ENCODE measurements at regions not wholly inside any gene's neighbourhood (a gene's known extent, or its start where the extent isn't known, plus 50 kb on each side); places are given as distances from the start of the nearest gene placed in this dataset.

- no peaks in the 10 kb centered on the region for H3K36me3 ChIP-seq
- no peaks in the 10 kb centered on the region for H3K9me3 ChIP-seq
- H3K27me3 ChIP-seq, result no peaks in the 10 kb centered on the region
- DNase-seq, result no peak
- H3K27ac ChIP-seq, result peak overlapping the region in 1 of 4 donors; percentile 58
- peaks cover 0 to 44% (median 0%) of the 10 kb centered on the region in 4 donors for H3K4me1 ChIP-seq
- no peak overlapping the region for H3K4me3 ChIP-seq
- TF ChIP-seq CTCF (IDR thresholded peaks at IDR 0.05), result no peak
- TF ChIP-seq POLR2A (IDR thresholded peaks at IDR 0.05), result no peak
Measured at GRCh38 chr11:8785998-8786397, 103.4 kb downstream of the RPL27A start.

- DNase-seq, result no peak
Measured at GRCh38 chr11:8786933-8787332, 104.3 kb downstream of the RPL27A start.

DNA sequence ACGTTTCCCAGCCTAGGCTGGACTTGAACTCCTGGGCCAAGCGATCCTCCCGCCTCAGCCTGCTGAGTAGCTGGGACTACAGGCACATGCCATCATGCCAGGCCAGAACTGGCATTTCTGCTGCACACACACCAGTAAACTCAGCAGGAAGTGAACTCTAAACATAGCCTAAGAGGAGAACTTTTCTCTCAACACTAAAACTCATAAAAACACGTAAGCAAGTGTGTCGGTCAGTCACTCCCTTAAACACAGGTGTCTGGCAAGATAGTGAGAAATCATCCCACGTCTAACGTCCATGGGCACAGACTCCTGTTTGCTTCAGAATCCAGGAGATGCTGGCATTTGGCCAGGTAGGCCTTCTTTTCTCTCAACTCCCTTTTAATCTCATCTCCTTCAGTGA lies 104.8 kb downstream of the RPL27A start:
- Histone ChIP-seq H3K9me3 (no peaks in the 10 kb centered on the region), H3K36me3 (no peaks in the 10 kb centered on the region), H3K4me1 (peaks cover 0 to 47% (median 0%) of the 10 kb centered on the region in 4 donors), H3K27ac (peak overlapping the region in 1 of 4 donors; percentile 65), H3K4me3 (no peak overlapping the region), H3K27me3 (no peaks in the 10 kb centered on the region)
- no peak for DNase-seq
- TF ChIP-seq POLR2A (IDR thresholded peaks at IDR 0.05), result no peak
- no peak for TF ChIP-seq CTCF (IDR thresholded peaks at IDR 0.05)

More at GRCh38 chr11:8786933-8787332, 104.3 kb downstream of the RPL27A start:
- no peak overlapping the region for H3K4me3 ChIP-seq
- peak overlapping the region in 1 of 4 donors; percentile 65 for H3K27ac ChIP-seq
- no peaks in the 10 kb centered on the region for H3K36me3 ChIP-seq
- no peaks in the 10 kb centered on the region for H3K9me3 ChIP-seq
- H3K27me3 ChIP-seq, result no peaks in the 10 kb centered on the region
- peaks cover 0 to 47% (median 0%) of the 10 kb centered on the region in 4 donors for H3K4me1 ChIP-seq
- TF ChIP-seq CTCF (IDR thresholded peaks at IDR 0.05), result peak in 1 of 6 experiments; percentile 10
- no peak for TF ChIP-seq POLR2A (IDR thresholded peaks at IDR 0.05)

GRCh38 chr11:8788616-8789015 lies 106.0 kb downstream of the RPL27A start:
- Histone ChIP-seq H3K27me3 (no peaks in the 10 kb centered on the region), H3K4me1 (peaks cover 0 to 58% (median 0%) of the 10 kb centered on the region in 4 donors), H3K27ac (no peak overlapping the region), H3K9me3 (no peaks in the 10 kb centered on the region), H3K36me3 (no peaks in the 10 kb centered on the region), H3K4me3 (no peak overlapping the region)
- DNase-seq, result no peak
- no peak for TF ChIP-seq POLR2A (IDR thresholded peaks at IDR 0.05)
- TF ChIP-seq CTCF (IDR thresholded peaks at IDR 0.05), result no peak

DNA sequence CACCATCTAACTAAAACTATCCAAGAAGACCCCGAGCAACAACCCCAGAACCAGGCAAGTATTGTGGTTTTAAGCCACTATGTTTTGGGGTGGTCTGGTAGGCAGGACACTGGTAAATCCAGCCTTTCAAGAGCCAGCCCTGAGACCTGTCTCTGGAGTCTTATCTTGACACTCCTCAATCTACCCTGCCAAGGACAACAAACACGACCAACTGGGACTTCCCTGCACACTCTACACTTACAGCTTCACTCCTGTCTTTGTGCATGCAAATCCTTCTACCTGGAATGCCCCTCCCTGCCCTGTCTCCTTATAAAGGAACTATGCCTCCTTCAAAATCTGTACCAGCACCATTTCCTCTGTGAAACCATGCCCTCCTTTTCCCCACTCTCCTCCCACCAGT lies 107.3 kb downstream of the RPL27A start:
- no peak overlapping the region for H3K4me3 ChIP-seq
- H3K9me3 ChIP-seq, result no peaks in the 10 kb centered on the region
- no peak for TF ChIP-seq CTCF (IDR thresholded peaks at IDR 0.05)
- H3K27ac ChIP-seq, result peak overlapping the region in 2 of 4 donors; percentile 3 to 17
- H3K27me3 ChIP-seq, result no peaks in the 10 kb centered on the region
- peaks cover 0 to 69% (median 0%) of the 10 kb centered on the region in 4 donors for H3K4me1 ChIP-seq
- DNase-seq, result no peak
- no peaks in the 10 kb centered on the region for H3K36me3 ChIP-seq

DNA sequence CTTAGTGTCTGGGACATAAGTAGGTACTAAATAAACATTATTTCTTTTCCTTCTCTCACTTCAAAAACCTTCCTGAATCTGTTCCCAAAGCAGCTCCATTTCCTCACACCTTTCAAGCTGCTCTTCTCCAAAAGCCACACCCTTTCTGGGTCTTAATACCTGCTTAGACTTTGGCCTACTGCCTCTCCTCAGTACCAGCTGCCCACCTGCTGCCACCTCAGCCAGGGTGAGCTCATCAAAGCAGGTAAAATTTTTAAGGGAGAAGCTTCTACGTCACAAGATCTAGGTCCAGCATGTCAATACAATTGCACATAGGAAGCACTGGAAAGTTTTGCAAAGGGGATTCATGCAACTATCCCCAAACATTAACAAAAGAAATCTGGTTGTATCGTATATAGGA lies 108.4 kb downstream of the RPL27A start:
- Histone ChIP-seq H3K27me3 (no peaks in the 10 kb centered on the region), H3K9me3 (no peaks in the 10 kb centered on the region), H3K4me3 (no peak overlapping the region), H3K36me3 (no peaks in the 10 kb centered on the region), H3K4me1 (peaks cover 0 to 60% (median 0%) of the 10 kb centered on the region in 4 donors), H3K27ac (peak overlapping the region in 2 of 4 donors; percentile 8 to 10)
- TF ChIP-seq CTCF (IDR thresholded peaks at IDR 0.05), result no peak
- TF ChIP-seq POLR2A (IDR thresholded peaks at IDR 0.05), result no peak
- DNase-seq, result no peak
